ENCODE measurements at regions not wholly inside any gene's neighbourhood (a gene's known extent, or its start where the extent isn't known, plus 50 kb on each side); places are given as distances from the start of the nearest gene placed in this dataset.

GRCh38 chr1:229022595-229023333 lies 248.1 kb upstream of the RAB4A start:
- Histone ChIP-seq H3K4me3 (ENCODE audit: low read length) (no peak overlapping the region), H3K23ac (ENCODE audit: low read length) (no peak overlapping the region), H2BK5ac (ENCODE audit: low read length) (no peak overlapping the region), H4K8ac (ENCODE audit: low read depth, low read length) (no peak overlapping the region), H3K56ac (ENCODE audit: low read length) (no peak overlapping the region), H3K79me2 (ENCODE audit: control insufficient read depth, insufficient read depth, low read length) (no peaks in the 10 kb centered on the region), H3K9ac (ENCODE audit: low read length) (no peak overlapping the region), H3K27ac (ENCODE audit: low read depth, low read length) (no peak overlapping the region), H2BK120ac (ENCODE audit: low read depth, low read length) (no peak overlapping the region), H2BK15ac (replicated peaks; ENCODE audit: low read depth) (no peak overlapping the region), H3K27me3 (ENCODE audit: insufficient read depth, low read length, poor library complexity) (no peaks in the 10 kb centered on the region), H3K18ac (ENCODE audit: low read length) (no peak overlapping the region), H2AK5ac (ENCODE audit: low read length) (no peak overlapping the region), H3K4ac (ENCODE audit: low read depth, low read length) (no peak overlapping the region), H3K4me1 (ENCODE audit: control insufficient read depth, low read depth, low read length) (peaks cover 10% of the 10 kb centered on the region), H3K79me1 (ENCODE audit: low read length) (no peaks in the 10 kb centered on the region), H3K4me2 (ENCODE audit: low read length) (no peak overlapping the region), H4K5ac (ENCODE audit: low read length) (no peak overlapping the region), H3K36me3 (ENCODE audit: control insufficient read depth, insufficient read depth, low read length) (no peaks in the 10 kb centered on the region)
- DNase-seq: no peak
- no CpG with 5 or more reads among the region's 8 CpGs for WGBS (ENCODE audit: extremely low coverage, insufficient coverage, low lambda C conversion rate)

GRCh38 chr1:229023651-229024300 lies 247.1 kb upstream of the RAB4A start:
- Histone ChIP-seq H3K27me3 (ENCODE audit: insufficient read depth, low read length, poor library complexity) (no peaks in the 10 kb centered on the region), H4K8ac (ENCODE audit: low read depth, low read length) (no peak overlapping the region), H3K23ac (ENCODE audit: low read length) (no peak overlapping the region), H2BK120ac (ENCODE audit: low read depth, low read length) (no peak overlapping the region), H3K18ac (ENCODE audit: low read length) (no peak overlapping the region), H4K5ac (ENCODE audit: low read length) (no peak overlapping the region), H3K27ac (ENCODE audit: low read depth, low read length) (no peak overlapping the region), H3K4me1 (ENCODE audit: control insufficient read depth, low read depth, low read length) (peaks cover 10% of the 10 kb centered on the region), H3K9ac (ENCODE audit: low read length) (no peak overlapping the region), H3K56ac (ENCODE audit: low read length) (no peak overlapping the region), H3K79me2 (ENCODE audit: control insufficient read depth, insufficient read depth, low read length) (no peaks in the 10 kb centered on the region), H2BK5ac (ENCODE audit: low read length) (no peak overlapping the region), H3K79me1 (ENCODE audit: low read length) (no peaks in the 10 kb centered on the region), H3K4me3 (ENCODE audit: low read length) (no peak overlapping the region), H2AK5ac (ENCODE audit: low read length) (peak overlapping the region; percentile 68), H2BK15ac (replicated peaks; ENCODE audit: low read depth) (no peak overlapping the region), H3K4ac (ENCODE audit: low read depth, low read length) (no peak overlapping the region), H3K4me2 (ENCODE audit: low read length) (no peak overlapping the region), H3K36me3 (ENCODE audit: control insufficient read depth, insufficient read depth, low read length) (no peaks in the 10 kb centered on the region)
- DNase-seq: no peak
- no CpG with 5 or more reads among the region's 11 CpGs for WGBS (ENCODE audit: extremely low coverage, insufficient coverage, low lambda C conversion rate)

GRCh38 chr1:229024528-229025130 lies 246.3 kb upstream of the RAB4A start:
- H3K27me3 ChIP-seq (ENCODE audit: insufficient read depth, low read length, poor library complexity): no peaks in the 10 kb centered on the region
- H3K23ac ChIP-seq (ENCODE audit: low read length): peak overlapping the region; percentile 85
- no peak overlapping the region for H2BK5ac ChIP-seq (ENCODE audit: low read length)
- peak overlapping the region; percentile 10 for H2BK15ac ChIP-seq (replicated peaks; ENCODE audit: low read depth)
- peak overlapping the region; percentile 20 for H3K18ac ChIP-seq (ENCODE audit: low read length)
- WGBS (ENCODE audit: extremely low coverage, insufficient coverage, low lambda C conversion rate): no CpG with 5 or more reads among the region's 13 CpGs
- H4K5ac ChIP-seq (ENCODE audit: low read length): no peak overlapping the region
- peak; percentile 79 for DNase-seq
- H3K79me2 ChIP-seq (ENCODE audit: control insufficient read depth, insufficient read depth, low read length): no peaks in the 10 kb centered on the region
- H3K4me3 ChIP-seq (ENCODE audit: low read length): no peak overlapping the region
- H3K4ac ChIP-seq (ENCODE audit: low read depth, low read length): no peak overlapping the region
- no peak overlapping the region for H3K27ac ChIP-seq (ENCODE audit: low read depth, low read length)
- peaks cover 10% of the 10 kb centered on the region for H3K4me1 ChIP-seq (ENCODE audit: control insufficient read depth, low read depth, low read length)
- no peak overlapping the region for H3K9ac ChIP-seq (ENCODE audit: low read length)
- H3K79me1 ChIP-seq (ENCODE audit: low read length): no peaks in the 10 kb centered on the region
- no peak overlapping the region for H4K8ac ChIP-seq (ENCODE audit: low read depth, low read length)
- peak overlapping the region; percentile 66 for H2AK5ac ChIP-seq (ENCODE audit: low read length)
- peak overlapping the region; percentile 12 for H3K56ac ChIP-seq (ENCODE audit: low read length)
- H2BK120ac ChIP-seq (ENCODE audit: low read depth, low read length): no peak overlapping the region
- H3K4me2 ChIP-seq (ENCODE audit: low read length): no peak overlapping the region
- no peaks in the 10 kb centered on the region for H3K36me3 ChIP-seq (ENCODE audit: control insufficient read depth, insufficient read depth, low read length)

- WGBS (ENCODE audit: extremely low coverage, insufficient coverage, low lambda C conversion rate): no CpG with 5 or more reads among the region's 2 CpGs
- H3K4me1 ChIP-seq (ENCODE audit: control insufficient read depth, low read depth, low read length): peaks cover 10% of the 10 kb centered on the region
- no peak overlapping the region for H3K4me3 ChIP-seq (ENCODE audit: low read length)
These were observed 245.3 kb upstream of the RAB4A start for GRCh38 chr1:229025576-229025975.

GRCh38 chr1:229027158-229027557 lies 243.8 kb upstream of the RAB4A start:
- Histone ChIP-seq H4K8ac (ENCODE audit: low read depth, low read length) (no peak overlapping the region), H3K56ac (ENCODE audit: low read length) (peak overlapping the region; percentile 2), H2AK5ac (ENCODE audit: low read length) (no peak overlapping the region), H3K18ac (ENCODE audit: low read length) (peak overlapping the region; percentile 19), H2BK5ac (ENCODE audit: low read length) (no peak overlapping the region), H3K27ac (ENCODE audit: low read depth, low read length) (peak overlapping the region; percentile 53), H3K36me3 (ENCODE audit: control insufficient read depth, insufficient read depth, low read length) (no peaks in the 10 kb centered on the region), H3K79me2 (ENCODE audit: control insufficient read depth, insufficient read depth, low read length) (no peaks in the 10 kb centered on the region), H3K27me3 (ENCODE audit: insufficient read depth, low read length, poor library complexity) (no peaks in the 10 kb centered on the region), H3K79me1 (ENCODE audit: low read length) (no peaks in the 10 kb centered on the region), H3K4me2 (ENCODE audit: low read length) (no peak overlapping the region), H4K5ac (ENCODE audit: low read length) (no peak overlapping the region), H2BK15ac (replicated peaks; ENCODE audit: low read depth) (no peak overlapping the region), H3K4me3 (ENCODE audit: low read length) (no peak overlapping the region), H3K23ac (ENCODE audit: low read length) (no peak overlapping the region), H3K9ac (ENCODE audit: low read length) (no peak overlapping the region), H3K4ac (ENCODE audit: low read depth, low read length) (no peak overlapping the region), H2BK120ac (ENCODE audit: low read depth, low read length) (no peak overlapping the region), H3K4me1 (ENCODE audit: control insufficient read depth, low read depth, low read length) (peaks cover 10% of the 10 kb centered on the region)
- DNase-seq: no peak
- WGBS (ENCODE audit: extremely low coverage, insufficient coverage, low lambda C conversion rate): no CpG with 5 or more reads among the region's 5 CpGs

More at GRCh38 chr1:229025576-229025975, 245.3 kb upstream of the RAB4A start:
- Histone ChIP-seq H3K27ac (ENCODE audit: low read depth, low read length) (no peak overlapping the region), H3K27me3 (ENCODE audit: insufficient read depth, low read length, poor library complexity) (no peaks in the 10 kb centered on the region), H3K9ac (ENCODE audit: low read length) (no peak overlapping the region), H2AK5ac (ENCODE audit: low read length) (peak overlapping the region; percentile 20), H3K79me1 (ENCODE audit: low read length) (no peaks in the 10 kb centered on the region), H2BK15ac (replicated peaks; ENCODE audit: low read depth) (no peak overlapping the region), H3K56ac (ENCODE audit: low read length) (peak overlapping the region; percentile 1), H3K4me2 (ENCODE audit: low read length) (no peak overlapping the region), H4K8ac (ENCODE audit: low read depth, low read length) (no peak overlapping the region), H3K79me2 (ENCODE audit: control insufficient read depth, insufficient read depth, low read length) (no peaks in the 10 kb centered on the region), H2BK5ac (ENCODE audit: low read length) (no peak overlapping the region), H2BK120ac (ENCODE audit: low read depth, low read length) (no peak overlapping the region), H4K5ac (ENCODE audit: low read length) (no peak overlapping the region), H3K36me3 (ENCODE audit: control insufficient read depth, insufficient read depth, low read length) (no peaks in the 10 kb centered on the region), H3K4ac (ENCODE audit: low read depth, low read length) (no peak overlapping the region), H3K18ac (ENCODE audit: low read length) (no peak overlapping the region), H3K23ac (ENCODE audit: low read length) (no peak overlapping the region)
- DNase-seq: no peak

Data from mesendoderm (in vitro differentiated cells).